H9 (cell line): ENCODE measurements at regions not wholly inside any gene's neighbourhood (a gene's known extent, or its start where the extent isn't known, plus 50 kb on each side); places are given as distances from the start of the nearest gene placed in this dataset.
A peak's percentile ranks its signal among the peaks of the same experiment; 100 is the strongest.

Source experiments
- DNase-seq: peaks from one replicate; pipeline ENCODE4 v3.0.0-alpha.2; 2017
- H2AFZ ChIP-seq: one replicate; pipeline ENCODE4 v1.6.1; 2013; ENCODE audit warnings: mild to moderate bottlenecking, low read length, control low read depth, moderate library complexity
- H2AK5ac ChIP-seq: 2 replicates; pipeline ENCODE4 v1.6.1; 2013; ENCODE audit warnings: low read length, control low read depth, mixed read lengths; ENCODE audit not compliant: insufficient read length
- H2BK120ac ChIP-seq: one replicate; pipeline ENCODE4 v1.6.1; 2013; ENCODE audit warnings: low read depth, mild to moderate bottlenecking, low read length, control low read depth, inconsistent platforms; ENCODE audit not compliant: poor library complexity, severe bottlenecking
- H2BK12ac ChIP-seq: 2 replicates; pipeline ENCODE4 v1.6.1; 2013; ENCODE audit warnings: low read length, control low read depth, mixed read lengths, low read depth; ENCODE audit not compliant: insufficient read length
- H2BK15ac ChIP-seq: 2 replicates; pipeline ENCODE4 v1.6.1; 2013; ENCODE audit warnings: low read depth, low read length, control low read depth
- H2BK20ac ChIP-seq: one replicate; pipeline ENCODE4 v1.6.1; 2013; ENCODE audit warnings: low read depth, mild to moderate bottlenecking, low read length, control low read depth, inconsistent platforms; ENCODE audit not compliant: poor library complexity, severe bottlenecking
- H2BK5ac ChIP-seq: 2 replicates; pipeline ENCODE4 v1.6.1; 2013; ENCODE audit warnings: low read length, control low read depth, mixed read lengths; ENCODE audit not compliant: insufficient read length
- H3K14ac ChIP-seq: 2 replicates; pipeline ENCODE4 v1.6.1; 2013; ENCODE audit warnings: low read length, control low read depth; ENCODE audit not compliant: insufficient read depth
- H3K18ac ChIP-seq: 2 replicates; pipeline ENCODE4 v1.6.1; 2013; ENCODE audit warnings: low read depth, mild to moderate bottlenecking, mixed read lengths, low read length, control low read depth; ENCODE audit not compliant: insufficient read length
- H3K23ac ChIP-seq: 2 replicates; pipeline ENCODE4 v1.6.1; 2013; ENCODE audit warnings: low read length, control low read depth, mixed read lengths, low read depth; ENCODE audit not compliant: insufficient read length
- H3K23me2 ChIP-seq: 2 replicates; pipeline ENCODE4 v1.6.1; 2013; ENCODE audit warnings: low read depth, mild to moderate bottlenecking, mixed read lengths, low read length, control low read depth; ENCODE audit not compliant: insufficient read length, poor library complexity, severe bottlenecking
- H3K27ac ChIP-seq: 2 replicates; pipeline ENCODE4 v1.5.1; 2013; ENCODE audit warnings: low read length, control low read depth, mixed read lengths, low read depth; ENCODE audit not compliant: insufficient read length
- H3K27me3 ChIP-seq: 2 replicates; pipeline ENCODE4 v1.6.1; 2013; ENCODE audit warnings: low read length, control low read depth, inconsistent platforms; ENCODE audit not compliant: insufficient read depth
- H3K4ac ChIP-seq: 2 replicates; pipeline ENCODE4 v1.6.1; 2013; ENCODE audit warnings: low read depth, mild to moderate bottlenecking, control low read depth, inconsistent platforms, low read length, moderate library complexity
- H3K4me1 ChIP-seq: 2 replicates; pipeline ENCODE4 v1.6.1; 2013; ENCODE audit warnings: low read length, control low read depth, inconsistent platforms; ENCODE audit not compliant: insufficient read depth
- H3K4me2 ChIP-seq: 2 replicates; pipeline ENCODE4 v1.6.1; 2013; ENCODE audit warnings: low read length, control low read depth, mixed read lengths; ENCODE audit not compliant: insufficient read length, insufficient read depth
- H3K56ac ChIP-seq: 2 replicates; pipeline ENCODE4 v1.6.1; 2013; ENCODE audit warnings: low read depth, mild to moderate bottlenecking, mixed read lengths, low read length, control low read depth; ENCODE audit not compliant: insufficient read length
- H3K79me1 ChIP-seq: 2 replicates; pipeline ENCODE4 v1.6.1; 2013; ENCODE audit warnings: low read depth, mild to moderate bottlenecking, moderate library complexity, low read length, control low read depth, inconsistent platforms; ENCODE audit not compliant: insufficient read depth, poor library complexity, severe bottlenecking
- H3K79me2 ChIP-seq: 2 replicates; pipeline ENCODE4 v1.6.1; 2013; ENCODE audit warnings: low read length, control low read depth, inconsistent platforms; ENCODE audit not compliant: insufficient read depth
- H3K9ac ChIP-seq: 2 replicates; pipeline ENCODE4 v1.6.1; 2013; ENCODE audit warnings: low read length, control low read depth, mixed read lengths; ENCODE audit not compliant: insufficient read length; ENCODE audit errors: extremely low read depth
- H3K9me3 ChIP-seq: one replicate; pipeline ENCODE4 v1.6.1; 2013; ENCODE audit warnings: low read depth, low read length, inconsistent platforms; ENCODE audit not compliant: control insufficient read depth
- H3T11ph ChIP-seq: one replicate; pipeline ENCODE4 v1.6.1; 2013; ENCODE audit warnings: mild to moderate bottlenecking, low read length, control low read depth, inconsistent platforms
- H4K20me1 ChIP-seq: one replicate; pipeline ENCODE4 v1.6.1; 2013; ENCODE audit not compliant: control insufficient read depth, insufficient read length, insufficient read depth
- H4K5ac ChIP-seq: 2 replicates; pipeline ENCODE4 v1.6.1; 2013; ENCODE audit warnings: low read depth, mild to moderate bottlenecking, mixed read lengths, low read length, control low read depth; ENCODE audit not compliant: insufficient read length
- H4K8ac ChIP-seq: replicated peaks from 2 replicates; pipeline ENCODE4 v1.6.1; 2013; ENCODE audit warnings: low read length, control low read depth, mixed read lengths, low read depth; ENCODE audit not compliant: insufficient read length
- H4K91ac ChIP-seq: 2 replicates; pipeline ENCODE4 v1.6.1; 2013; ENCODE audit warnings: low read depth, mild to moderate bottlenecking, moderate library complexity, mixed read lengths, low read length, control low read depth; ENCODE audit not compliant: insufficient read length
- H3K27ac Mint-ChIP-seq, 3 experiments: 2 replicates in 2 of 3; 3 replicates in 1 of 3; pipeline ENCODE4 v1.8.0; 2020 to 2021; ENCODE audit warnings: mixed read lengths in 3 of 3, mild to moderate bottlenecking in 1 of 3, moderate library complexity in 1 of 3
- H3K27me3 Mint-ChIP-seq: 2 replicates; pipeline ENCODE4 v1.8.0; 2021; ENCODE audit warnings: low read depth, mild to moderate bottlenecking, moderate library complexity, mixed read lengths
- H3K36me3 Mint-ChIP-seq, 3 experiments: 2 replicates in 2 of 3; 3 replicates in 1 of 3; pipeline ENCODE4 v1.8.0; 2020 to 2021; ENCODE audit warnings: low read depth in 3 of 3, mixed read lengths in 3 of 3; ENCODE audit not compliant: insufficient read depth in 1 of 3
- H3K4me1 Mint-ChIP-seq, 2 experiments: 2 replicates each; pipeline ENCODE4 v1.8.0; 2020; ENCODE audit warnings: mixed read lengths in 2 of 2
- H3K4me3 Mint-ChIP-seq, 2 experiments: 2 replicates in 1 of 2; 3 replicates in 1 of 2; pipeline ENCODE4 v1.8.0; 2020 to 2021; ENCODE audit warnings: mild to moderate bottlenecking in 2 of 2, mixed read lengths in 2 of 2, moderate library complexity in 1 of 2
- H3K9me3 Mint-ChIP-seq, 2 experiments: 2 replicates in 1 of 2; 3 replicates in 1 of 2; pipeline ENCODE4 v1.8.0; 2020; ENCODE audit warnings: mild to moderate bottlenecking in 2 of 2, mixed read lengths in 2 of 2, moderate library complexity in 1 of 2
- CTCF ChIP-seq: fragments of 200-600 bp; sonication (generic); conservative IDR thresholded peaks from 3 replicates; pipeline ENCODE4 v1.8.0; 2021; ENCODE audit warnings: antibody characterized with exemption, mild to moderate bottlenecking
- WGBS: extraction: QIAGEN DNeasy Blood & Tissue Kit; methylation state at CpG from one replicate; pipeline ENCODE4 v1.1.7; 2013; ENCODE audit warnings: missing lambda C conversion rate, low lambda C conversion rate, mixed read lengths; ENCODE audit not compliant: insufficient read length; ENCODE audit errors: extremely low coverage; 5-methylcytosine and 5-hydroxymethylcytosine counted together

- Mint-ChIP-seq H3K27ac (no peak overlapping the region), H3K4me3 (no peak overlapping the region), H3K36me3 (no peaks in the 10 kb centered on the region), H3K27me3 (peaks cover 32% of the 10 kb centered on the region), H3K9me3 (no peaks in the 10 kb centered on the region; a peak in 1 of 5 replicates), H3K4me1 (peaks cover 4 to 11% of the 10 kb centered on the region in 2 experiments; a peak in 3 of 4 replicates)
- no peak for DNase-seq
- H3K4me1 ChIP-seq: no peaks in the 10 kb centered on the region
- H3K18ac ChIP-seq: no peak overlapping the region
- no peak overlapping the region for H2BK5ac ChIP-seq
- no peak overlapping the region for H2BK120ac ChIP-seq
- H2AFZ ChIP-seq: no peak overlapping the region
- no peak overlapping the region for H3K4ac ChIP-seq
- H2BK12ac ChIP-seq: no peak overlapping the region
- H3K56ac ChIP-seq: no peak overlapping the region
- no peaks in the 10 kb centered on the region for H3K23me2 ChIP-seq
- no peak overlapping the region for H3T11ph ChIP-seq
- no peak overlapping the region for H3K23ac ChIP-seq
- no peaks in the 10 kb centered on the region for H3K9me3 ChIP-seq
- TF ChIP-seq CTCF: no peak
- no peak overlapping the region for H2AK5ac ChIP-seq
- H3K27me3 ChIP-seq: no peaks in the 10 kb centered on the region
- no peak overlapping the region for H4K91ac ChIP-seq
- no peaks in the 10 kb centered on the region for H4K20me1 ChIP-seq
- H3K79me2 ChIP-seq: no peaks in the 10 kb centered on the region
- peak overlapping the region; percentile 62 for H2BK20ac ChIP-seq
- WGBS: no CpG with 5 or more reads among the region's 3 CpGs
- no peak overlapping the region for H3K4me2 ChIP-seq
- H3K9ac ChIP-seq: no peak overlapping the region
- H2BK15ac ChIP-seq: no peak overlapping the region
- no peaks in the 10 kb centered on the region for H3K79me1 ChIP-seq
- no peak overlapping the region for H3K27ac ChIP-seq
- H4K8ac ChIP-seq: no peak overlapping the region
- H4K5ac ChIP-seq: no peak overlapping the region
- H3K14ac ChIP-seq: no peak overlapping the region
These were observed 63.2 kb upstream of the ASIC2 start for GRCh38 chr17:33356266-33356665.
